ENCODE measurements at regions not wholly inside any gene's neighbourhood (a gene's known extent, or its start where the extent isn't known, plus 50 kb on each side); places are given as distances from the start of the nearest gene placed in this dataset.

GRCh38 chr12:92624236-92624635 is 78.6 kb upstream of the PLEKHG7 start:
- TF ChIP-seq REST (IDR thresholded peaks at IDR 0.05; ENCODE audit: insufficient read depth in 1 of 2, low read depth in 2 of 2, low read length in 1 of 2): no peak
- TF ChIP-seq, protein P1, sequence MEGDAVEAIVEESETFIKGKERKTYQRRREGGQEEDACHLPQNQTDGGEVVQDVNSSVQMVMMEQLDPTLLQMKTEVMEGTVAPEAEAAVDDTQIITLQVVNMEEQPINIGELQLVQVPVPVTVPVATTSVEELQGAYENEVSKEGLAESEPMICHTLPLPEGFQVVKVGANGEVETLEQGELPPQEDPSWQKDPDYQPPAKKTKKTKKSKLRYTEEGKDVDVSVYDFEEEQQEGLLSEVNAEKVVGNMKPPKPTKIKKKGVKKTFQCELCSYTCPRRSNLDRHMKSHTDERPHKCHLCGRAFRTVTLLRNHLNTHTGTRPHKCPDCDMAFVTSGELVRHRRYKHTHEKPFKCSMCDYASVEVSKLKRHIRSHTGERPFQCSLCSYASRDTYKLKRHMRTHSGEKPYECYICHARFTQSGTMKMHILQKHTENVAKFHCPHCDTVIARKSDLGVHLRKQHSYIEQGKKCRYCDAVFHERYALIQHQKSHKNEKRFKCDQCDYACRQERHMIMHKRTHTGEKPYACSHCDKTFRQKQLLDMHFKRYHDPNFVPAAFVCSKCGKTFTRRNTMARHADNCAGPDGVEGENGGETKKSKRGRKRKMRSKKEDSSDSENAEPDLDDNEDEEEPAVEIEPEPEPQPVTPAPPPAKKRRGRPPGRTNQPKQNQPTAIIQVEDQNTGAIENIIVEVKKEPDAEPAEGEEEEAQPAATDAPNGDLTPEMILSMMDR (IDR thresholded peaks at IDR 0.05): no peak
- no peak for TF ChIP-seq POLR2AphosphoS5 (IDR thresholded peaks at IDR 0.05; ENCODE audit: low read depth, low read length)
- no peak for TF ChIP-seq TCF7L2 (IDR thresholded peaks at IDR 0.05; ENCODE audit: low read depth, low read length)
- no peak for TF ChIP-seq SIN3A (IDR thresholded peaks at IDR 0.05; ENCODE audit: borderline replicate concordance, insufficient read depth, low read depth, low read length)
